DND-41 (cell line): ENCODE measurements at regions not wholly inside any gene's neighbourhood (a gene's known extent, or its start where the extent isn't known, plus 50 kb on each side); places are given as distances from the start of the nearest gene placed in this dataset.

Source experiments
- ATAC-seq: fragments of 200-7000 bp; cut with Tn5 transposase; 3 replicates; pipeline ENCODE4 v1.9.1; 2021; ENCODE audit warnings: low read depth; ENCODE audit not compliant: insufficient read depth
- DNase-seq: peaks from one replicate; pipeline ENCODE4 v3.0.0-alpha.2; 2020
- H2AFZ ChIP-seq: 2 replicates; pipeline ENCODE4 v1.6.0; 2012; ENCODE audit warnings: low read depth, low read length
- H3K27ac ChIP-seq: 2 replicates; pipeline ENCODE4 v1.5.1; 2012; ENCODE audit warnings: low read length, inconsistent platforms
- H3K27me3 ChIP-seq: fragments of 200-600 bp; sonication (generic); 2 replicates; pipeline ENCODE4 v1.6.0; 2012; ENCODE audit warnings: low read length, mild to moderate bottlenecking, inconsistent platforms; ENCODE audit not compliant: insufficient read depth, poor library complexity
- H3K36me3 ChIP-seq: 2 replicates; pipeline ENCODE4 v1.5.1; 2012; ENCODE audit warnings: low read length, inconsistent platforms; ENCODE audit not compliant: insufficient read depth
- H3K4me1 ChIP-seq: 2 replicates; pipeline ENCODE4 v1.5.1; 2012; ENCODE audit warnings: mild to moderate bottlenecking, low read length; ENCODE audit not compliant: insufficient read depth
- H3K4me2 ChIP-seq: 2 replicates; pipeline ENCODE4 v1.6.0; 2012; ENCODE audit warnings: mild to moderate bottlenecking, moderate library complexity, low read length, inconsistent platforms; ENCODE audit not compliant: insufficient read depth
- H3K4me3 ChIP-seq, 2 experiments: fragments of 200-600 bp in 1 of 2; shearing (Covaris generic) in 1 of 2; 2 replicates each; pipeline ENCODE4 v1.5.1; 2012 to 2016; ENCODE audit warnings: inconsistent platforms in 2 of 2, low read length in 2 of 2, mild to moderate bottlenecking in 2 of 2, low read depth in 1 of 2, moderate library complexity in 1 of 2
- H3K79me2 ChIP-seq: 2 replicates; pipeline ENCODE4 v1.6.0; 2012; ENCODE audit warnings: low read length, inconsistent platforms; ENCODE audit not compliant: insufficient read depth
- H3K9ac ChIP-seq: 2 replicates; pipeline ENCODE4 v1.6.0; 2012; ENCODE audit warnings: low read depth, mild to moderate bottlenecking, inconsistent platforms, low read length, moderate library complexity
- H3K9me3 ChIP-seq: 2 replicates; pipeline ENCODE4 v1.5.1; 2012; ENCODE audit warnings: low read length, moderate library complexity, mild to moderate bottlenecking, inconsistent platforms; ENCODE audit not compliant: insufficient read depth, severe bottlenecking
- H4K20me1 ChIP-seq: 2 replicates; pipeline ENCODE4 v1.6.0; 2012; ENCODE audit warnings: low read length; ENCODE audit not compliant: insufficient read depth
- CTCF ChIP-seq: IDR thresholded peaks from 2 replicates; pipeline ENCODE4 v1.5.1; 2012; ENCODE audit warnings: borderline replicate concordance, low read length, moderate library complexity, mild to moderate bottlenecking; ENCODE audit not compliant: poor library complexity, severe bottlenecking; ENCODE audit errors: extremely low read depth
- EZH2 ChIP-seq: IDR thresholded peaks from 3 replicates; pipeline ENCODE4 v1.6.1; 2012; ENCODE audit warnings: borderline replicate concordance, low read depth, mild to moderate bottlenecking, moderate library complexity, low read length, inconsistent platforms; ENCODE audit not compliant: severe bottlenecking

GRCh38 chr14:38073641-38074040 is 134.1 kb upstream of the SSTR1 start:
- ATAC-seq (no peak), DNase-seq (no peak)
- no peak overlapping the region for H3K4me2 ChIP-seq

GRCh38 chr14:38074081-38074480 is 133.6 kb upstream of the SSTR1 start:
- DNase-seq (no peak), ATAC-seq (no peak)
- Histone ChIP-seq H3K79me2 (no peaks in the 10 kb centered on the region), H3K4me3 (no peak overlapping the region), H3K36me3 (no peaks in the 10 kb centered on the region), H2AFZ (peak overlapping the region; percentile 1; the same call in 1 of the 2 replicates), H3K9me3 (no peaks in the 10 kb centered on the region), H3K27ac (peak overlapping the region; percentile 71), H3K27me3 (no peaks in the 10 kb centered on the region), H3K4me2 (no peak overlapping the region; the same call in 1 of the 2 replicates), H3K4me1 (peaks cover 74% of the 10 kb centered on the region), H4K20me1 (no peaks in the 10 kb centered on the region), H3K9ac (no peak overlapping the region)
- TF ChIP-seq CTCF: no peak
- no peak for TF ChIP-seq EZH2

More at GRCh38 chr14:38073641-38074040, 134.1 kb upstream of the SSTR1 start:
- H2AFZ ChIP-seq: no peak overlapping the region
- H3K4me3 ChIP-seq: no peak overlapping the region
- peaks cover 69% of the 10 kb centered on the region for H3K4me1 ChIP-seq
- H3K9me3 ChIP-seq: no peaks in the 10 kb centered on the region
- no peaks in the 10 kb centered on the region for H4K20me1 ChIP-seq
- TF ChIP-seq CTCF (no peak), EZH2 (no peak)
- H3K27ac ChIP-seq: peak overlapping the region; percentile 71
- no peaks in the 10 kb centered on the region for H3K36me3 ChIP-seq
- no peaks in the 10 kb centered on the region for H3K27me3 ChIP-seq
- H3K79me2 ChIP-seq: no peaks in the 10 kb centered on the region
- no peak overlapping the region for H3K9ac ChIP-seq

- no peaks in the 10 kb centered on the region for H4K20me1 ChIP-seq
- no peaks in the 10 kb centered on the region for H3K27me3 ChIP-seq
- H3K4me2 ChIP-seq: peak overlapping the region; percentile 10; the same call in 1 of the 2 replicates
- no peak overlapping the region for H3K4me3 ChIP-seq
- TF ChIP-seq EZH2 (no peak), CTCF (no peak)
- no peak overlapping the region; the same call in 1 of the 2 replicates for H3K9ac ChIP-seq
- H3K79me2 ChIP-seq: no peaks in the 10 kb centered on the region
- ATAC-seq (peak; percentile 73), DNase-seq (peak; percentile 45)
- H2AFZ ChIP-seq: 0 out of 2 replicates have a peak overlapping the region, but pooled peaks have one; percentile 7
- H3K27ac ChIP-seq: peak overlapping the region; percentile 71
- no peaks in the 10 kb centered on the region for H3K9me3 ChIP-seq
- peaks cover 78% of the 10 kb centered on the region for H3K4me1 ChIP-seq
- no peaks in the 10 kb centered on the region for H3K36me3 ChIP-seq
These were observed 132.9 kb upstream of the SSTR1 start for GRCh38 chr14:38074754-38075153.
